ENCODE measurements at regions not wholly inside any gene's neighbourhood (a gene's known extent, or its start where the extent isn't known, plus 50 kb on each side); places are given as distances from the start of the nearest gene placed in this dataset.

- no peak for TF ChIP-seq CTCF (conservative IDR thresholded peaks at IDR 0.05; ENCODE audit: low read length)
These were observed 1669.6 kb downstream of the OTOL1 start for GRCh38 chr3:163166197-163166596.

DNA sequence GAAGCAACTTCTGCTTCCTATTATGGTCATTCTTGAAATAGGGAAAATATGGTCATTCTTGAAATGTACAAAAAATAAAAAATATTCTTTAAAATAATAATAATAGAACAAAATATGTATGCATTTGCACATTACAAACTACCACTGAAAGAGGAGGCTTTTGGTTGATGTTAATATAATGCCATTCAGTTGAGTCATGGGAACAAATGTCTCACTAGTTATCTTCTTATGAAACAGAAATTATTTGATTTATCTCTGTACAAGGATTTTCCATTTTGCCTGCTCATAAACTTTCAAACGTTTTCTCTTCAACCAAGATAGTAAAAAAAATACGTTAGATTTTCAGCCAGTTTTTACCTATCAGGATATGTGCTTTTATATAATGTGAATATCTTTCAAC is 1662.7 kb downstream of the OTOL1 start:
- DNase-seq (ENCODE audit: low read depth), result no peak
- TF ChIP-seq CTCF (conservative IDR thresholded peaks at IDR 0.05; ENCODE audit: low read length), result no peak
- no peak overlapping the region for H3K4me3 ChIP-seq (ENCODE audit: low read length)

More at GRCh38 chr3:163166197-163166596, 1669.6 kb downstream of the OTOL1 start:
- H3K4me3 ChIP-seq (ENCODE audit: low read length), result no peak overlapping the region
- DNase-seq (ENCODE audit: low read depth), result no peak

DNA sequence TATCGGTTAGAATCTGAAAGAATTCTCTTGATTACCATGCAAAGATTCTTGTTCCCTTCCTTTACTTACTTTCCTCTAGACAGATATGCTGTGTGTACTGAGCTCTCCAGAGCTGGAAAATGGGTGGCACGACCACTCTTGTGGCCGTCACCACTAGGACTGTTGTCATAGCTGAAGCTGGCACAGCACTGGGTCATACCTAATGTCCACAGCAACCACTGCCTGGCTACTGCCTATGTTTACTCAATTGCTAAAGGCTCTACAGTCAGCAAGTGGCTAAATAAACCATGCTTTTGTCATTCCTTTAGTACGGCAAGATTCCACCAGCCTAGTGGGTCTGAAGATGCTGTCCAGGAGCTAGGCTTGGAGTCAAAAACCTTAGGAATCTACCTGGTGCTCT is 1643.0 kb downstream of the OTOL1 start:
- H3K4me3 ChIP-seq (ENCODE audit: low read length), result no peak overlapping the region
- DNase-seq (ENCODE audit: low read depth), result no peak
- TF ChIP-seq CTCF (conservative IDR thresholded peaks at IDR 0.05; ENCODE audit: low read length), result no peak

GRCh38 chr3:163138258-163138657 is 1641.7 kb downstream of the OTOL1 start:
- no peak for TF ChIP-seq CTCF (conservative IDR thresholded peaks at IDR 0.05; ENCODE audit: low read length)
- DNase-seq (ENCODE audit: low read depth), result no peak

GRCh38 chr3:163132111-163132510 is 1635.5 kb downstream of the OTOL1 start:
- no peak for DNase-seq (ENCODE audit: low read depth)
- no peak for TF ChIP-seq CTCF (conservative IDR thresholded peaks at IDR 0.05; ENCODE audit: low read length)
- no peak overlapping the region for H3K4me3 ChIP-seq (ENCODE audit: low read length)

More at GRCh38 chr3:163138258-163138657, 1641.7 kb downstream of the OTOL1 start:
- H3K4me3 ChIP-seq (ENCODE audit: low read length), result no peak overlapping the region

GRCh38 chr3:163129287-163129686 is 1632.7 kb downstream of the OTOL1 start:
- no peak for TF ChIP-seq CTCF (conservative IDR thresholded peaks at IDR 0.05; ENCODE audit: low read length)
- no peak overlapping the region for H3K4me3 ChIP-seq (ENCODE audit: low read length)
- DNase-seq (ENCODE audit: low read depth), result no peak

- DNase-seq (ENCODE audit: low read depth), result no peak
- H3K4me3 ChIP-seq (ENCODE audit: low read length), result no peak overlapping the region
- no peak for TF ChIP-seq CTCF (conservative IDR thresholded peaks at IDR 0.05; ENCODE audit: low read length)
These were observed 1629.5 kb downstream of the OTOL1 start for GRCh38 chr3:163126115-163126514.
